B cell (primary cell): ENCODE measurements at regions not wholly inside any gene's neighbourhood (a gene's known extent, or its start where the extent isn't known, plus 50 kb on each side); places are given as distances from the start of the nearest gene placed in this dataset.

Source experiments
- ATAC-seq: fragments of 200-7000 bp; cut with Tn5 transposase; one replicate; pipeline ENCODE4 v1.10.0; 2021; ENCODE audit warnings: low read depth, mild to moderate bottlenecking, moderate number of reproducible peaks, moderate library complexity
- CTCF ChIA-PET: fragments of 350-600 bp; sonication (Branson Sonifier 250); formaldehyde crosslinking; loops from one replicate; lab custom pipeline; 2021; ENCODE audit warnings: antibody characterized with exemption, inconsistent platforms; lab: Charles Lee
- POLR2A ChIA-PET: fragments of 350-600 bp; sonication (Branson Sonifier 250); formaldehyde crosslinking; loops from one replicate; lab custom pipeline; 2021; ENCODE audit warnings: antibody characterized with exemption; lab: Charles Lee
- DNase-seq: peaks from one replicate; pipeline ENCODE4 v3.0.0; 2013
- H2AFZ ChIP-seq: 2 replicates; pipeline ENCODE4 v1.6.1; 2012; ENCODE audit warnings: mild to moderate bottlenecking, low read depth, low read length; ENCODE audit not compliant: insufficient read depth, poor library complexity, severe bottlenecking
- H3K27ac ChIP-seq, 2 donors: 1 replicate in 1 of 2; 2 replicates in 1 of 2; pipeline ENCODE4 v1.5.1; 2012 to 2013; ENCODE audit warnings: low read length in 2 of 2, mild to moderate bottlenecking in 2 of 2, moderate library complexity in 1 of 2
- H3K27me3 ChIP-seq, 4 experiments: fragments of 200-600 bp in 1 of 4; sonication (generic) in 1 of 4; replicated peaks in 1 of 4; 1 replicate in 2 of 4; 2 replicates in 2 of 4; pipeline versions ENCODE4 v1.6.1 to v1.7.0; 2013 to 2016; ENCODE audit warnings: low read length in 3 of 4, mild to moderate bottlenecking in 2 of 4, mixed read lengths in 1 of 4, moderate library complexity in 1 of 4; ENCODE audit not compliant: insufficient read depth in 4 of 4, control insufficient read depth in 3 of 4; ENCODE audit errors: control extremely low read depth in 1 of 4
- H3K36me3 ChIP-seq, 2 experiments: replicated peaks in 1 of 2; 1 replicate in 1 of 2; 2 replicates in 1 of 2; pipeline versions ENCODE4 v1.6.1 to v1.7.1; 2013; ENCODE audit warnings: low read length in 1 of 2; ENCODE audit not compliant: insufficient read depth in 2 of 2, control insufficient read depth in 1 of 2; ENCODE audit errors: control extremely low read depth in 1 of 2, extremely low read depth in 1 of 2
- H3K4me1 ChIP-seq, 2 donors: fragments of 200-600 bp in 1 of 2; sonication (generic) in 1 of 2; 1 replicate in 1 of 2; 2 replicates in 1 of 2; pipeline versions ENCODE4 v1.5.1 to v1.6.1; 2013 to 2017; ENCODE audit warnings: low read length in 2 of 2; ENCODE audit not compliant: control insufficient read depth in 2 of 2, insufficient read depth in 2 of 2
- H3K4me2 ChIP-seq: replicated peaks from 2 replicates; pipeline ENCODE3; 2012; ENCODE audit warnings: mild to moderate bottlenecking, low read depth, low read length; ENCODE audit not compliant: poor library complexity, severe bottlenecking
- H3K4me3 ChIP-seq, 5 experiments: fragments of 200-600 bp in 1 of 5; sonication (generic) in 1 of 5; 1 replicate in 3 of 5; 2 replicates in 2 of 5; pipeline versions ENCODE4 v1.5.1 to v1.7.0; 2011 to 2016; ENCODE audit warnings: low read length in 4 of 5, mild to moderate bottlenecking in 4 of 5, low read depth in 2 of 5, control low read depth in 1 of 5, moderate library complexity in 1 of 5; ENCODE audit not compliant: insufficient read depth in 1 of 5; ENCODE audit errors: control extremely low read depth in 1 of 5, extremely low read depth in 1 of 5
- H3K79me2 ChIP-seq: fragments of 200-600 bp; sonication (generic); one replicate; pipeline ENCODE4 v1.6.0; 2016; ENCODE audit warnings: low read length; ENCODE audit not compliant: control insufficient read depth, insufficient read depth
- H3K9ac ChIP-seq: fragments of 200-600 bp; sonication (generic); 2 replicates; pipeline ENCODE4 v1.6.1; 2017; ENCODE audit warnings: mild to moderate bottlenecking, low read length, moderate library complexity
- H3K9me3 ChIP-seq, 3 donors: one replicate each; pipeline versions ENCODE4 v1.6.1 to v1.7.1; 2013; ENCODE audit warnings: low read length in 2 of 3; ENCODE audit not compliant: control insufficient read depth in 2 of 3, insufficient read depth in 1 of 3; ENCODE audit errors: control extremely low read depth in 1 of 3
- H4K20me1 ChIP-seq: 2 replicates; pipeline ENCODE4 v1.6.0; 2012; ENCODE audit warnings: mild to moderate bottlenecking, low read length; ENCODE audit not compliant: insufficient read depth, control insufficient read depth, poor library complexity, severe bottlenecking
- H3K27ac Mint-ChIP-seq: one replicate; pipeline ENCODE4 v1.8.0; 2021; ENCODE audit warnings: mixed read lengths
- H3K27me3 Mint-ChIP-seq: one replicate; pipeline ENCODE4 v1.8.0; 2021; ENCODE audit warnings: mixed read lengths
- H3K4me1 Mint-ChIP-seq: one replicate; pipeline ENCODE4 v1.8.0; 2021; ENCODE audit warnings: mixed read lengths
- H3K4me3 Mint-ChIP-seq: one replicate; pipeline ENCODE4 v1.8.0; 2021; ENCODE audit warnings: mixed read lengths
- H3K9me3 Mint-ChIP-seq: one replicate; pipeline ENCODE4 v1.8.0; 2022; ENCODE audit warnings: mixed read lengths; ENCODE audit not compliant: insufficient read depth
- EZH2 ChIP-seq: IDR thresholded peaks from 2 replicates; pipeline ENCODE4 v1.6.1; 2012; ENCODE audit warnings: borderline replicate concordance, low read depth, mild to moderate bottlenecking, moderate library complexity, low read length; ENCODE audit not compliant: insufficient read depth, poor library complexity, severe bottlenecking
- WGBS: methylation state at CpG from one replicate; pipeline ENCODE4 v1.1.5; 2013; ENCODE audit warnings: missing lambda C conversion rate; ENCODE audit not compliant: insufficient coverage; 5-methylcytosine and 5-hydroxymethylcytosine counted together
- intact Hi-C: fragments of 100-400 bp; cut with micrococcal nuclease; formaldehyde crosslinking; loops from one replicate; pipeline ENCODE4 v1.10.0; 2022
- TF ChIP-seq, protein P1 (sequence below): fragments of 200-600 bp; IDR thresholded peaks from one replicate; pipeline ENCODE4 v1.8.0; 2022; ENCODE audit warnings: antibody characterized with exemption, mild to moderate bottlenecking

GRCh38 chr3:78495301-78495700 lies 1272.5 kb downstream of the ROBO1 start:
- CTCF ChIA-PET: no interaction called here

DNA sequence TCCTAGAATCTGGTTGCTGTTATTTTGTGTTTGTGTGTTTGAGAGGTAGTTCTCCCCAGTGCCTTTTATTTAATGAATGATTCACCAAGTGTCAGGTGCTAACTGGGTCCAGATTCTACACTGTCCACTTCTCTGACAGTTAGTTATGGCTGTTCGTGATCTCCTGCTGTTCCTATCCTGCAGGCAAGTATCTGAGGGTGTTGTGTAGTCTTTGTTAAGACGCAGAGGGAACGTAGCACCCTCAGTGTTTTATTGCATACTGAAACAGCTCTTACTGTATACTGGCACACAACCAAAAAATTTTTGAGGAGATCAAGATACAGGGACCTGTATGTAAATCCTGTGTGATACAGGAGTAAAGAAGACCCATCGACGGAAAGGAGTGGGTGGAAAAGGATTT lies 1271.3 kb downstream of the ROBO1 start:
- H3K9me3 ChIP-seq: peaks cover 0 to 3% (median 0%) of the 10 kb centered on the region in 3 donors
- Mint-ChIP-seq H3K4me3 (no peak overlapping the region), H3K9me3 (peaks cover 2% of the 10 kb centered on the region), H3K4me1 (no peaks in the 10 kb centered on the region), H3K27ac (no peak overlapping the region), H3K27me3 (no peaks in the 10 kb centered on the region)
- no peak overlapping the region for H3K4me3 ChIP-seq
- no peak for TF ChIP-seq EZH2
- ATAC-seq (no peak), DNase-seq (no peak)
- no peaks in the 10 kb centered on the region for H3K4me1 ChIP-seq
- H3K27me3 ChIP-seq: no peaks in the 10 kb centered on the region
- no peaks in the 10 kb centered on the region for H3K79me2 ChIP-seq
- H4K20me1 ChIP-seq: no peaks in the 10 kb centered on the region
- CTCF ChIA-PET: no interaction called here
- H2AFZ ChIP-seq: no peak overlapping the region
- H3K9ac ChIP-seq: no peak overlapping the region
- no peak overlapping the region for H3K4me2 ChIP-seq
- H3K27ac ChIP-seq: no peak overlapping the region
- intact Hi-C loops: no loop called here
- H3K36me3 ChIP-seq: no peaks in the 10 kb centered on the region
- no CpG with 5 or more reads among the region's 5 CpGs for WGBS
- POLR2A ChIA-PET: no interaction called here

More at GRCh38 chr3:78495301-78495700, 1272.5 kb downstream of the ROBO1 start:
- H3K36me3 ChIP-seq: no peaks in the 10 kb centered on the region
- no peak overlapping the region for H3K4me3 ChIP-seq
- Mint-ChIP-seq H3K27me3 (no peaks in the 10 kb centered on the region), H3K9me3 (no peaks in the 10 kb centered on the region), H3K4me3 (no peak overlapping the region), H3K4me1 (no peaks in the 10 kb centered on the region), H3K27ac (no peak overlapping the region)
- H3K9ac ChIP-seq: no peak overlapping the region
- ATAC-seq: no peak
- H3K79me2 ChIP-seq: no peaks in the 10 kb centered on the region
- no peak for TF ChIP-seq EZH2
- TF ChIP-seq, protein P1, sequence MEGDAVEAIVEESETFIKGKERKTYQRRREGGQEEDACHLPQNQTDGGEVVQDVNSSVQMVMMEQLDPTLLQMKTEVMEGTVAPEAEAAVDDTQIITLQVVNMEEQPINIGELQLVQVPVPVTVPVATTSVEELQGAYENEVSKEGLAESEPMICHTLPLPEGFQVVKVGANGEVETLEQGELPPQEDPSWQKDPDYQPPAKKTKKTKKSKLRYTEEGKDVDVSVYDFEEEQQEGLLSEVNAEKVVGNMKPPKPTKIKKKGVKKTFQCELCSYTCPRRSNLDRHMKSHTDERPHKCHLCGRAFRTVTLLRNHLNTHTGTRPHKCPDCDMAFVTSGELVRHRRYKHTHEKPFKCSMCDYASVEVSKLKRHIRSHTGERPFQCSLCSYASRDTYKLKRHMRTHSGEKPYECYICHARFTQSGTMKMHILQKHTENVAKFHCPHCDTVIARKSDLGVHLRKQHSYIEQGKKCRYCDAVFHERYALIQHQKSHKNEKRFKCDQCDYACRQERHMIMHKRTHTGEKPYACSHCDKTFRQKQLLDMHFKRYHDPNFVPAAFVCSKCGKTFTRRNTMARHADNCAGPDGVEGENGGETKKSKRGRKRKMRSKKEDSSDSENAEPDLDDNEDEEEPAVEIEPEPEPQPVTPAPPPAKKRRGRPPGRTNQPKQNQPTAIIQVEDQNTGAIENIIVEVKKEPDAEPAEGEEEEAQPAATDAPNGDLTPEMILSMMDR: no peak
- intact Hi-C loops: no loop called here
- H3K9me3 ChIP-seq: no peaks in the 10 kb centered on the region
- no peak overlapping the region for H2AFZ ChIP-seq
- no peak overlapping the region for H3K27ac ChIP-seq
- H3K27me3 ChIP-seq: no peaks in the 10 kb centered on the region
- POLR2A ChIA-PET: no interaction called here
- WGBS: 80% methylated on average over 1 of the region's 1 CpG
- DNase-seq: no peak
- no peak overlapping the region for H3K4me2 ChIP-seq
- no peaks in the 10 kb centered on the region for H4K20me1 ChIP-seq
- H3K4me1 ChIP-seq: no peaks in the 10 kb centered on the region
